ENCODE measurements at regions not wholly inside any gene's neighbourhood (a gene's known extent, or its start where the extent isn't known, plus 50 kb on each side); places are given as distances from the start of the nearest gene placed in this dataset.

- H3K27me3 ChIP-seq (replicated peaks in 1 of 2; ENCODE audit: control insufficient read depth in 2 of 2, insufficient read depth in 2 of 2, low read length in 1 of 2), result peaks cover 0 to 2% of the 10 kb centered on the region in 2 experiments; a peak in 1 of 4 replicates
- H4K20me1 ChIP-seq (ENCODE audit: control insufficient read depth, insufficient read depth), result no peaks in the 10 kb centered on the region
- no peaks in the 10 kb centered on the region for H3K9me3 ChIP-seq (replicated peaks; ENCODE audit: control insufficient read depth, insufficient read depth, low read length)
- no peak overlapping the region for H3K9ac ChIP-seq (ENCODE audit: control insufficient read depth, insufficient read depth, low read length)
- TF ChIP-seq ZNF24 (IDR thresholded peaks at IDR 0.05), result no peak
- TF ChIP-seq POLR2AphosphoS5 (IDR thresholded peaks at IDR 0.05; ENCODE audit: low read length), result no peak
- TF ChIP-seq KDM1A (IDR thresholded peaks at IDR 0.05; ENCODE audit: borderline replicate concordance), result no peak
- TF ChIP-seq, protein P1, sequence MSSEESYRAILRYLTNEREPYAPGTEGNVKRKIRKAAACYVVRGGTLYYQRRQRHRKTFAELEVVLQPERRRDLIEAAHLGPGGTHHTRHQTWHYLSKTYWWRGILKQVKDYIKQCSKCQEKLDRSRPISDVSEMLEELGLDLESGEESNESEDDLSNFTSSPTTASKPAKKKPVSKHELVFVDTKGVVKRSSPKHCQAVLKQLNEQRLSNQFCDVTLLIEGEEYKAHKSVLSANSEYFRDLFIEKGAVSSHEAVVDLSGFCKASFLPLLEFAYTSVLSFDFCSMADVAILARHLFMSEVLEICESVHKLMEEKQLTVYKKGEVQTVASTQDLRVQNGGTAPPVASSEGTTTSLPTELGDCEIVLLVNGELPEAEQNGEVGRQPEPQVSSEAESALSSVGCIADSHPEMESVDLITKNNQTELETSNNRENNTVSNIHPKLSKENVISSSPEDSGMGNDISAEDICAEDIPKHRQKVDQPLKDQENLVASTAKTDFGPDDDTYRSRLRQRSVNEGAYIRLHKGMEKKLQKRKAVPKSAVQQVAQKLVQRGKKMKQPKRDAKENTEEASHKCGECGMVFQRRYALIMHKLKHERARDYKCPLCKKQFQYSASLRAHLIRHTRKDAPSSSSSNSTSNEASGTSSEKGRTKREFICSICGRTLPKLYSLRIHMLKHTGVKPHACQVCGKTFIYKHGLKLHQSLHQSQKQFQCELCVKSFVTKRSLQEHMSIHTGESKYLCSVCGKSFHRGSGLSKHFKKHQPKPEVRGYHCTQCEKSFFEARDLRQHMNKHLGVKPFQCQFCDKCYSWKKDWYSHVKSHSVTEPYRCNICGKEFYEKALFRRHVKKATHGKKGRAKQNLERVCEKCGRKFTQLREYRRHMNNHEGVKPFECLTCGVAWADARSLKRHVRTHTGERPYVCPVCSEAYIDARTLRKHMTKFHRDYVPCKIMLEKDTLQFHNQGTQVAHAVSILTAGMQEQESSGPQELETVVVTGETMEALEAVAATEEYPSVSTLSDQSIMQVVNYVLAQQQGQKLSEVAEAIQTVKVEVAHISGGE (CRISPR knock-in tag; IDR thresholded peaks at IDR 0.05), result no peak
- H2AFZ ChIP-seq (ENCODE audit: control insufficient read depth, low read depth, low read length), result no peak overlapping the region
- H3K27ac ChIP-seq (ENCODE audit: control insufficient read depth, insufficient read depth), result no peak overlapping the region
- ChIA-PET RAD21 (ENCODE audit: unreplicated experiment) (no interaction called here), CTCF (no interaction called here), POLR2A (no interaction called here), SMC1A (ENCODE audit: uncharacterized antibody, unreplicated experiment) (no interaction called here)
- no peaks in the 10 kb centered on the region for H3K4me1 ChIP-seq (ENCODE audit: control insufficient read depth, insufficient read depth, low read length)
- no peak overlapping the region for H3K4me2 ChIP-seq (ENCODE audit: control insufficient read depth, insufficient read depth)
- no peak for ATAC-seq
- H3K79me2 ChIP-seq (ENCODE audit: control insufficient read depth, insufficient read depth, low read length), result no peaks in the 10 kb centered on the region
- intact Hi-C loops (cut with micrococcal nuclease; ENCODE audit: unreplicated experiment), result no loop called here
- no peak for DNase-seq (ENCODE audit: low read depth, low spot score)
- no peaks in the 10 kb centered on the region for H3K36me3 ChIP-seq (ENCODE audit: control insufficient read depth in 2 of 2, insufficient read depth in 2 of 2, low read length in 1 of 2)
- whole genome bisulfite sequencing (ENCODE audit: insufficient coverage, insufficient replicate concordance, low lambda C conversion rate, missing lambda C conversion rate), result 50% methylated on average over 3 of the region's 3 CpGs
- no TSS peak for BruUV-seq (replicated peaks)
- in situ Hi-C loops (cut with MboI), result no loop called here
- FAIRE-seq, result no peak
- H3K4me3 ChIP-seq, result no peak overlapping the region
These were observed 191.0 kb upstream of the S1PR3 start for GRCh38 chr9:88800329-88800682.

DNA sequence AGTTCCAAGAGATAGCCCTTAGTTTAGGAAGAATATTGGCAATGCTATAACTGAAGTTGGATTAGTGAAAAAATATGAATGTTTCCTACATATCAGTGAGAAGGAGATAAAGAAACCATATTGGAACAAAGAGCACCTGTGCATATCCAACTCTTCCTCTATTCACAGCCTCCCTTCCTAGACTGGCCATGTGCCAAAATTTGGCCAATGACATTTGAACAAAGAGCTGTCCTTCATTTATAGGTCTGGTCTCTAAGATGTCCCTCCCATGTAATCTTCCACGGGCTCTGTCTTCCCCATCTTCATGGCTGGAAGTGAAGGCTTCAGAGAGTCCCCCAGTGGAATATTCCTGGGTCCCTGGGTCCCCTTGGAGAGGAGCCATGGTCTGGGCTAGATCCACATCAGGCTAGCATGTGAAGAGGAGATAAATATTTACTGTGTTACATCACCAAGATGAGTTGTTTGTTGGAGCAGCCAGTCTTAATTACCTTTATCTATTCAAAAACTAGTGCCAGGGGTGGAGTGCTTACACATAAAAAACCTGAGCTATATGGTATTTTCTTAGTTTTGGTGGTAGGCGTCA is 190.0 kb upstream of the S1PR3 start:
- in situ Hi-C loops (cut with MboI) (no loop called here), intact Hi-C loops (cut with micrococcal nuclease; ENCODE audit: unreplicated experiment) (no loop called here)
- peaks cover 0 to 2% of the 10 kb centered on the region in 2 experiments; a peak in 1 of 4 replicates for H3K27me3 ChIP-seq (replicated peaks in 1 of 2; ENCODE audit: control insufficient read depth in 2 of 2, insufficient read depth in 2 of 2, low read length in 1 of 2)
- RAD21 ChIA-PET (ENCODE audit: unreplicated experiment), result no interaction called here
- no peak overlapping the region for H3K4me2 ChIP-seq (ENCODE audit: control insufficient read depth, insufficient read depth)
- H3K27ac ChIP-seq (ENCODE audit: control insufficient read depth, insufficient read depth), result no peak overlapping the region
- FAIRE-seq (no peak), DNase-seq (ENCODE audit: low read depth, low spot score) (no peak), ATAC-seq (no peak)
- H3K4me3 ChIP-seq, result no peak overlapping the region
- no peaks in the 10 kb centered on the region for H3K4me1 ChIP-seq (ENCODE audit: control insufficient read depth, insufficient read depth, low read length)
- no TSS peak for BruUV-seq (replicated peaks)
- H3K9ac ChIP-seq (ENCODE audit: control insufficient read depth, insufficient read depth, low read length), result no peak overlapping the region
- POLR2A ChIA-PET, result no interaction called here
- no peaks in the 10 kb centered on the region for H3K9me3 ChIP-seq (replicated peaks; ENCODE audit: control insufficient read depth, insufficient read depth, low read length)
- H3K79me2 ChIP-seq (ENCODE audit: control insufficient read depth, insufficient read depth, low read length), result no peaks in the 10 kb centered on the region
- CTCF ChIA-PET, result no interaction called here
- 8% methylated on average over 2 of the region's 2 CpGs for WGBS (ENCODE audit: insufficient coverage, insufficient replicate concordance, low lambda C conversion rate, missing lambda C conversion rate)
- H3K36me3 ChIP-seq (ENCODE audit: control insufficient read depth in 2 of 2, insufficient read depth in 2 of 2, low read length in 1 of 2), result no peaks in the 10 kb centered on the region
- SMC1A ChIA-PET (ENCODE audit: uncharacterized antibody, unreplicated experiment), result no interaction called here
- no peak overlapping the region for H2AFZ ChIP-seq (ENCODE audit: control insufficient read depth, low read depth, low read length)
- no peaks in the 10 kb centered on the region for H4K20me1 ChIP-seq (ENCODE audit: control insufficient read depth, insufficient read depth)
- TF ChIP-seq, protein P2, sequence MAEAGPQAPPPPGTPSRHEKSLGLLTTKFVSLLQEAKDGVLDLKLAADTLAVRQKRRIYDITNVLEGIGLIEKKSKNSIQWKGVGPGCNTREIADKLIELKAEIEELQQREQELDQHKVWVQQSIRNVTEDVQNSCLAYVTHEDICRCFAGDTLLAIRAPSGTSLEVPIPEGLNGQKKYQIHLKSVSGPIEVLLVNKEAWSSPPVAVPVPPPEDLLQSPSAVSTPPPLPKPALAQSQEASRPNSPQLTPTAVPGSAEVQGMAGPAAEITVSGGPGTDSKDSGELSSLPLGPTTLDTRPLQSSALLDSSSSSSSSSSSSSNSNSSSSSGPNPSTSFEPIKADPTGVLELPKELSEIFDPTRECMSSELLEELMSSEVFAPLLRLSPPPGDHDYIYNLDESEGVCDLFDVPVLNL (IDR thresholded peaks at IDR 0.05; ENCODE audit: low read depth, low read length), result no peak
- TF ChIP-seq HSF1 (IDR thresholded peaks at IDR 0.05; ENCODE audit: low read depth, low read length) (no peak), PAX5 (IDR thresholded peaks at IDR 0.05; ENCODE audit: borderline replicate concordance, low read depth, low read length) (no peak), ETV6 (conservative IDR thresholded peaks at IDR 0.05 in 1 of 2, IDR thresholded peaks at IDR 0.05 in 1 of 2; ENCODE audit: borderline replicate concordance in 1 of 2, low read depth in 1 of 2) (no peak), ZNF622 (IDR thresholded peaks at IDR 0.05) (no peak)
